ENCODE measurements at regions not wholly inside any gene's neighbourhood (a gene's known extent, or its start where the extent isn't known, plus 50 kb on each side); places are given as distances from the start of the nearest gene placed in this dataset.
"Not testable (repeated sequence)": the region's sequence is repeated elsewhere in the genome, so short reads cannot be mapped to it uniquely, and the experiment has no call there.

- not testable (repeated sequence) for TF ChIP-seq CTCF (IDR thresholded peaks at IDR 0.05; ENCODE audit: poor library complexity, severe bottlenecking); EP300 (conservative IDR thresholded peaks at IDR 0.05; ENCODE audit: poor library complexity, severe bottlenecking); EZH2 (IDR thresholded peaks at IDR 0.05; ENCODE audit: borderline replicate concordance, insufficient read depth, low read length, poor library complexity, severe bottlenecking); TAF1 (IDR thresholded peaks at IDR 0.05; ENCODE audit: low read depth)
Observed at GRCh38 chr17:22321001-22321400, 628.7 kb downstream of the KCNJ18 start.
